Spleen (tissue), 7 donors: ENCODE measurements at regions not wholly inside any gene's neighbourhood (a gene's known extent, or its start where the extent isn't known, plus 50 kb on each side); places are given as distances from the start of the nearest gene placed in this dataset.

Experiments used
- CTCF ChIP-seq, 11 experiments: fragments of 200-600 bp in 7 of 11; fragments of 450-650 bp in 4 of 11; sonication (generic) in 4 of 11; IDR thresholded peaks in 8 of 11; conservative IDR thresholded peaks in 3 of 11; 1 replicate in 7 of 11; 2 replicates in 4 of 11; pipeline versions ENCODE4 v1.4.0 to v1.8.0; 2016 to 2021; ENCODE audit warnings: antibody characterized with exemption in 11 of 11, inconsistent platforms in 4 of 11, mild to moderate bottlenecking in 1 of 11
- POLR2A ChIP-seq, 3 donors: fragments of 450-650 bp; IDR thresholded peaks; one replicate each; pipeline ENCODE4 v1.5.1; 2017; ENCODE audit warnings: antibody characterized with exemption in 3 of 3, mild to moderate bottlenecking in 1 of 3
- POLR2AphosphoS5 ChIP-seq, 3 donors: sonication (generic); formaldehyde crosslinking; IDR thresholded peaks; one replicate each; pipeline ENCODE4 v1.5.1; 2017; ENCODE audit warnings: antibody characterized with exemption in 3 of 3
- donor health status: DM: no; HTN: no; CAD: no; lungs with moderate emphysema.
- donor health status: DM: no; HTN: no; CAD: no.
- donor health status: DM: no; HTN: no; CAD: no.

GRCh38 chr7:45402480-45403218 is 171.5 kb upstream of the ADCY1 start:
- TF ChIP-seq CTCF (IDR thresholded peaks at IDR 0.05 in 8 of 11, conservative IDR thresholded peaks at IDR 0.05 in 3 of 11) (no peak), POLR2AphosphoS5 (IDR thresholded peaks at IDR 0.05) (no peak), POLR2A (IDR thresholded peaks at IDR 0.05) (no peak)
